H1 (cell line): ENCODE measurements at regions not wholly inside any gene's neighbourhood (a gene's known extent, or its start where the extent isn't known, plus 50 kb on each side); places are given as distances from the start of the nearest gene placed in this dataset.

Experiments used
- CTCF ChIA-PET: fragments of 300-600 bp; sonication (Branson Sonifier 250); formaldehyde crosslinking; loops from one replicate; lab custom pipeline; 2021; ENCODE audit not compliant: partially characterized antibody; lab: Charles Lee
- POLR2A ChIA-PET: fragments of 300-600 bp; sonication (Branson Sonifier 250); formaldehyde crosslinking; loops from one replicate; lab custom pipeline; 2021; ENCODE audit warnings: inconsistent platforms; ENCODE audit not compliant: partially characterized antibody; lab: Charles Lee
- DNase-seq, 2 experiments: peaks; one replicate each; pipeline versions ENCODE4 v3.0.0 to v3.0.0-alpha.2; 2010 to 2022; ENCODE audit warnings: low spot score in 2 of 2, low read depth in 1 of 2, mixed read lengths in 1 of 2
- FAIRE-seq: peaks from 2 replicates; lab custom pipeline; 2011; peaks lifted over from hg19 to GRCh38; lab: Jason Lieb, UNC
- H2AFZ ChIP-seq: 2 replicates; pipeline ENCODE4 v1.8.1; 2012; ENCODE audit warnings: low read length, inconsistent platforms
- H2AK5ac ChIP-seq: 2 replicates; pipeline ENCODE4 v1.6.1; 2013; ENCODE audit warnings: low read depth, low read length
- H2BK120ac ChIP-seq: replicated peaks from 2 replicates; pipeline ENCODE3; 2013; ENCODE audit warnings: low read depth, low read length, inconsistent platforms
- H2BK12ac ChIP-seq: 2 replicates; pipeline ENCODE4 v1.6.1; 2013; ENCODE audit warnings: low read depth, low read length
- H2BK15ac ChIP-seq: 2 replicates; pipeline ENCODE4 v1.6.1; 2013; ENCODE audit warnings: low read length
- H2BK20ac ChIP-seq: 2 replicates; pipeline ENCODE4 v1.6.1; 2013; ENCODE audit warnings: low read length
- H2BK5ac ChIP-seq: 2 replicates; pipeline ENCODE4 v1.6.1; 2013; ENCODE audit warnings: low read depth, low read length
- H3K14ac ChIP-seq: 2 replicates; pipeline ENCODE4 v1.6.1; 2013; ENCODE audit warnings: inconsistent platforms; ENCODE audit not compliant: insufficient read length
- H3K18ac ChIP-seq: 2 replicates; pipeline ENCODE4 v1.6.1; 2013; ENCODE audit warnings: low read length; ENCODE audit errors: extremely low read depth
- H3K23ac ChIP-seq: 2 replicates; pipeline ENCODE4 v1.6.1; 2013; ENCODE audit warnings: inconsistent platforms; ENCODE audit not compliant: insufficient read length
- H3K23me2 ChIP-seq: 2 replicates; pipeline ENCODE4 v1.6.1; 2013; ENCODE audit warnings: low read depth, low read length
- H3K27ac ChIP-seq: 2 replicates; pipeline ENCODE4 v1.6.1; 2011; ENCODE audit warnings: low read depth, low read length, inconsistent platforms
- H3K27me3 ChIP-seq, 4 experiments: replicated peaks in 1 of 4; 1 replicate in 1 of 4; 2 replicates in 3 of 4; pipeline versions ENCODE4 v1.6.1 to v1.8.1; 2011 to 2013; ENCODE audit warnings: low read length in 3 of 4, mild to moderate bottlenecking in 3 of 4, inconsistent platforms in 2 of 4, mixed read lengths in 2 of 4, moderate library complexity in 1 of 4; ENCODE audit not compliant: control insufficient read depth in 3 of 4, insufficient read depth in 3 of 4; ENCODE audit errors: extremely low read depth in 1 of 4
- H3K36me3 ChIP-seq, 4 experiments: 2 replicates each; pipeline versions ENCODE4 v1.6.1 to v1.8.1; 2011 to 2013; ENCODE audit warnings: mild to moderate bottlenecking in 4 of 4, low read length in 3 of 4, moderate library complexity in 2 of 4, control low read depth in 1 of 4, inconsistent platforms in 1 of 4; ENCODE audit not compliant: insufficient read depth in 4 of 4, control insufficient read depth in 2 of 4
- H3K4ac ChIP-seq: replicated peaks from 2 replicates; pipeline ENCODE3; 2013; ENCODE audit warnings: low read length, low read depth, mixed read lengths, inconsistent platforms; ENCODE audit not compliant: insufficient read length
- H3K4me1 ChIP-seq, 4 experiments: replicated peaks in 1 of 4; 1 replicate in 1 of 4; 2 replicates in 3 of 4; pipeline versions ENCODE4 v1.6.1 to v1.8.1; 2011 to 2013; ENCODE audit warnings: low read length in 3 of 4, inconsistent platforms in 2 of 4, mixed read lengths in 1 of 4; ENCODE audit not compliant: insufficient read depth in 4 of 4, control insufficient read depth in 3 of 4
- H3K4me2 ChIP-seq, 2 experiments: 2 replicates each; pipeline versions ENCODE4 v1.6.1 to v1.8.1; 2011 to 2013; ENCODE audit warnings: low read depth in 2 of 2, low read length in 2 of 2, control low read depth in 1 of 2, inconsistent platforms in 1 of 2, mild to moderate bottlenecking in 1 of 2; ENCODE audit not compliant: insufficient read depth in 1 of 2
- H3K4me3 ChIP-seq, 4 experiments: fragments of 200-600, 300-600 bp in 1 of 4; sonication (generic), shearing (Covaris generic), sonication (Bioruptor Twin) in 1 of 4; 2 replicates each; pipeline versions ENCODE4 v1.5.1 to v1.8.1; 2011 to 2016; ENCODE audit warnings: low read length in 4 of 4, low read depth in 3 of 4, control low read depth in 2 of 4, inconsistent platforms in 2 of 4, mild to moderate bottlenecking in 2 of 4, mixed read lengths in 1 of 4, moderate library complexity in 1 of 4; ENCODE audit not compliant: insufficient read depth in 2 of 4; ENCODE audit errors: extremely low read depth in 1 of 4
- H3K56ac ChIP-seq: replicated peaks from 2 replicates; pipeline ENCODE3; 2013; ENCODE audit warnings: low read depth, mild to moderate bottlenecking, mixed read lengths, low read length, inconsistent platforms; ENCODE audit not compliant: insufficient read length
- H3K79me1 ChIP-seq: 2 replicates; pipeline ENCODE4 v1.6.1; 2013; ENCODE audit warnings: low read depth, low read length, control low read depth
- H3K79me2 ChIP-seq, 2 experiments: 2 replicates each; pipeline versions ENCODE4 v1.6.1 to v1.8.1; 2012 to 2013; ENCODE audit warnings: low read length in 2 of 2, mild to moderate bottlenecking in 2 of 2, inconsistent platforms in 1 of 2; ENCODE audit not compliant: insufficient read depth in 2 of 2, control insufficient read depth in 1 of 2
- H3K9ac ChIP-seq, 4 experiments: replicated peaks in 1 of 4; 1 replicate in 1 of 4; 2 replicates in 3 of 4; pipeline versions ENCODE4 v1.6.1 to v1.8.1; 2011 to 2013; ENCODE audit warnings: low read depth in 3 of 4, low read length in 3 of 4, control low read depth in 2 of 4, mild to moderate bottlenecking in 2 of 4, moderate library complexity in 2 of 4, inconsistent platforms in 1 of 4; ENCODE audit errors: extremely low read depth in 1 of 4
- H3K9me3 ChIP-seq, 2 experiments: 2 replicates each; pipeline versions ENCODE4 v1.6.1 to v1.8.1; 2012 to 2013; ENCODE audit warnings: mild to moderate bottlenecking in 2 of 2, moderate library complexity in 2 of 2, control low read depth in 1 of 2, inconsistent platforms in 1 of 2, low read depth in 1 of 2, low read length in 1 of 2, mixed read lengths in 1 of 2; ENCODE audit not compliant: insufficient read depth in 2 of 2
- H4K20me1 ChIP-seq, 2 experiments: replicated peaks in 1 of 2; 2 replicates each; pipeline versions ENCODE3 to v1.8.1; 2011 to 2013; ENCODE audit warnings: inconsistent platforms in 2 of 2, low read length in 2 of 2, mild to moderate bottlenecking in 1 of 2; ENCODE audit not compliant: insufficient read depth in 2 of 2, control insufficient read depth in 1 of 2
- H4K5ac ChIP-seq: 2 replicates; pipeline ENCODE4 v1.6.1; 2013; ENCODE audit warnings: low read length, low read depth, mixed read lengths, inconsistent platforms; ENCODE audit not compliant: insufficient read length
- H4K8ac ChIP-seq: 2 replicates; pipeline ENCODE4 v1.8.0; 2013; ENCODE audit warnings: mild to moderate bottlenecking, moderate library complexity, low read length, inconsistent platforms; ENCODE audit not compliant: insufficient read depth; ENCODE audit errors: extremely low read depth
- H4K91ac ChIP-seq: replicated peaks from 2 replicates; pipeline ENCODE3; 2013; ENCODE audit warnings: low read length, mixed read lengths, inconsistent platforms; ENCODE audit not compliant: insufficient read length
- ASH2L ChIP-seq: fragments of 200-600, 300-600 bp; sonication (generic); IDR thresholded peaks from one replicate; pipeline ENCODE4 v1.7.1; 2017; ENCODE audit warnings: low read length
- BACH1 ChIP-seq: IDR thresholded peaks from 2 replicates; pipeline ENCODE4 v1.6.1; 2012; ENCODE audit warnings: low read length, improper control_type of control experiment
- BCL11A ChIP-seq, 2 experiments: IDR thresholded peaks; one replicate each; pipeline ENCODE4 v1.6.1; 2011; ENCODE audit warnings: low read depth in 2 of 2, low read length in 2 of 2, mild to moderate bottlenecking in 2 of 2
- BRCA1 ChIP-seq: IDR thresholded peaks from 2 replicates; pipeline ENCODE4 v1.6.1; 2012; ENCODE audit warnings: low read depth, low read length, improper control_type of control experiment
- GABPA ChIP-seq: IDR thresholded peaks from 2 replicates; pipeline ENCODE4 v1.6.1; 2011; ENCODE audit warnings: mild to moderate bottlenecking, low read length, moderate library complexity, borderline replicate concordance; ENCODE audit not compliant: insufficient read depth
- KDM5A ChIP-seq: fragments of 200-600 bp; IDR thresholded peaks from 2 replicates; pipeline ENCODE4 v1.7.1; 2012; ENCODE audit warnings: mild to moderate bottlenecking, low read length, inconsistent platforms, mixed read lengths
- PHF8 ChIP-seq: fragments of 200-600 bp; sonication (generic); conservative IDR thresholded peaks from 2 replicates; pipeline ENCODE4 v1.7.1; 2012; ENCODE audit warnings: low read depth, mild to moderate bottlenecking, inconsistent platforms, low read length, moderate library complexity
- POLR2A ChIP-seq, 2 experiments: IDR thresholded peaks; 1 replicate in 1 of 2; 2 replicates in 1 of 2; pipeline ENCODE4 v1.6.1; 2011; ENCODE audit warnings: low read depth in 2 of 2, low read length in 2 of 2, mild to moderate bottlenecking in 2 of 2; ENCODE audit errors: control extremely low read depth in 1 of 2
- SAP30 ChIP-seq: fragments of 300-600 bp; sonication (generic); IDR thresholded peaks from 2 replicates; pipeline ENCODE4 v1.7.1; 2012; ENCODE audit warnings: low read length, moderate library complexity, mild to moderate bottlenecking, inconsistent platforms; ENCODE audit not compliant: insufficient read depth, insufficient replicate concordance
- SIX5 ChIP-seq: IDR thresholded peaks from 2 replicates; pipeline ENCODE4 v1.6.1; 2011; ENCODE audit warnings: mild to moderate bottlenecking, low read depth, low read length
- SP1 ChIP-seq: IDR thresholded peaks from 2 replicates; pipeline ENCODE4 v1.6.1; 2011; ENCODE audit warnings: low read depth, low read length
- TAF7 ChIP-seq: optimal IDR thresholded peaks from 2 replicates; pipeline ENCODE3; 2011; ENCODE audit warnings: low read depth, mild to moderate bottlenecking, inconsistent platforms, low read length, moderate library complexity, borderline replicate concordance
- TCF12 ChIP-seq: IDR thresholded peaks from 2 replicates; pipeline ENCODE4 v1.6.1; 2011; ENCODE audit warnings: low read depth, mild to moderate bottlenecking, low read length
- TEAD4 ChIP-seq: IDR thresholded peaks from 2 replicates; pipeline ENCODE4 v1.6.1; 2012; ENCODE audit warnings: low read depth, low read length, inconsistent platforms, mixed read lengths
- YY1 ChIP-seq: IDR thresholded peaks from 2 replicates; pipeline ENCODE4 v1.6.1; 2011; ENCODE audit warnings: low read depth, mild to moderate bottlenecking, low read length
- WGBS, 2 experiments: shearing (Covaris generic) in 1 of 2; methylation state at CpG; one replicate each; pipeline versions ENCODE4 v1.1.6 to v1.1.7; 2013 to 2015; ENCODE audit warnings: low lambda C conversion rate in 2 of 2, mixed read lengths in 2 of 2, inconsistent platforms in 1 of 2, low coverage in 1 of 2, missing lambda C conversion rate in 1 of 2; ENCODE audit not compliant: insufficient replicate concordance in 2 of 2, insufficient coverage in 1 of 2, insufficient read length in 1 of 2; ENCODE audit errors: extremely low coverage in 1 of 2, missing lambda C conversion rate in 1 of 2; 5-methylcytosine and 5-hydroxymethylcytosine counted together
- TF ChIP-seq, protein P1 (sequence below): IDR thresholded peaks from 2 replicates; pipeline ENCODE4 v1.6.1; 2011; ENCODE audit warnings: low read depth, mild to moderate bottlenecking, low read length; ENCODE audit not compliant: insufficient read depth

DNA sequence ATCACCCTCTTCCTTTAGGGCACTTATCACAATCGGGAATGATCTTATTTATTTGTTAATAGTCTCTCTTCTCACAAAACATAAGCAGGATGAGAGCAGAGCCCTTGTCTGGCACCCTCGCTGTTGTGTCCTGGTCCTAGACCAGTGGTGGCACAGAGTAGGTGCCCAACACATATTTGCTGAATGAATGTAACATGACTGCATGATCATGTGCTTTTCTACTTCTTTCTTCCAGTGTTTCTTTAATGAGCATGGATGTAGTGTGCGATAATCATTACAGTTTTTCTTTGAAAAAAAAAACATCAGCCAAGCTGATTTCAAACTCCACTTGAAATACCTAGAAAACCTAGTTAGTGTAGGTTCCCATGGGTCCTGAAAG, 164.1 kb downstream of the CHIC2 start:
- no peak overlapping the region for H3K9ac ChIP-seq
- H3K18ac ChIP-seq: no peak overlapping the region
- no peak overlapping the region for H3K4me3 ChIP-seq
- H4K8ac ChIP-seq: no peak overlapping the region
- CTCF ChIA-PET: no interaction called here
- H2BK15ac ChIP-seq: no peak overlapping the region
- no peak overlapping the region for H3K4me2 ChIP-seq
- H3K4ac ChIP-seq: no peak overlapping the region
- H3K4me1 ChIP-seq: no peaks in the 10 kb centered on the region
- no peaks in the 10 kb centered on the region for H3K23me2 ChIP-seq
- no peak overlapping the region for H3K56ac ChIP-seq
- POLR2A ChIA-PET: no interaction called here
- H3K27me3 ChIP-seq: no peaks in the 10 kb centered on the region; a peak in 1 of 7 replicates
- FAIRE-seq (no peak), DNase-seq (no peak)
- H2AK5ac ChIP-seq: no peak overlapping the region
- H3K9me3 ChIP-seq: no peaks in the 10 kb centered on the region
- TF ChIP-seq TEAD4: no peak
- TF ChIP-seq SP1: no peak
- TF ChIP-seq POLR2A (IDR thresholded peaks at IDR 0.05; ENCODE audit: control extremely low read depth in 1 of 2, low read depth in 2 of 2, low read length in 2 of 2): no peak
- TF ChIP-seq BACH1: no peak
- TF ChIP-seq YY1: no peak
- no peak for TF ChIP-seq ASH2L
- TF ChIP-seq PHF8: no peak
- no peak for TF ChIP-seq GABPA
- TF ChIP-seq BCL11A (IDR thresholded peaks at IDR 0.05; ENCODE audit: low read depth in 2 of 2, low read length in 2 of 2): no peak
- no peak for TF ChIP-seq KDM5A
- no peak for TF ChIP-seq SAP30
- TF ChIP-seq TAF7: no peak
- TF ChIP-seq, protein P1, sequence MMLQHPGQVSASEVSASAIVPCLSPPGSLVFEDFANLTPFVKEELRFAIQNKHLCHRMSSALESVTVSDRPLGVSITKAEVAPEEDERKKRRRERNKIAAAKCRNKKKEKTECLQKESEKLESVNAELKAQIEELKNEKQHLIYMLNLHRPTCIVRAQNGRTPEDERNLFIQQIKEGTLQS: no peak
- TF ChIP-seq SIX5: no peak
- TF ChIP-seq BRCA1: no peak
- TF ChIP-seq TCF12: no peak
- H2BK20ac ChIP-seq: no peak overlapping the region
- H3K36me3 ChIP-seq: no peaks in the 10 kb centered on the region
- no peaks in the 10 kb centered on the region for H3K79me2 ChIP-seq
- H4K20me1 ChIP-seq: peaks cover 0 to 1% of the 10 kb centered on the region in 2 experiments
- H3K14ac ChIP-seq: no peak overlapping the region
- H4K91ac ChIP-seq: no peak overlapping the region
- no peaks in the 10 kb centered on the region for H3K79me1 ChIP-seq
- H2BK120ac ChIP-seq: no peak overlapping the region
- H3K27ac ChIP-seq: no peak overlapping the region
- no peak overlapping the region for H3K23ac ChIP-seq
- H2BK12ac ChIP-seq: no peak overlapping the region
- H2AFZ ChIP-seq: no peak overlapping the region
- no peak overlapping the region for H2BK5ac ChIP-seq
- no peak overlapping the region for H4K5ac ChIP-seq
- 88% methylated on average over 3 of the region's 3 CpGs; no CpG with 5 or more reads in 1 of the 2 experiments for WGBS, 2 experiments
